Nephron (organoid): ENCODE measurements at regions not wholly inside any gene's neighbourhood (a gene's known extent, or its start where the extent isn't known, plus 50 kb on each side); places are given as distances from the start of the nearest gene placed in this dataset.
A peak's percentile ranks its signal among the peaks of the same experiment; 100 is the strongest.

Experiments used
- H3K27ac Mint-ChIP-seq, 3 experiments: 2 replicates each; pipeline ENCODE4 v1.8.0; 2020; ENCODE audit warnings: mixed read lengths in 3 of 3, mild to moderate bottlenecking in 2 of 3, moderate library complexity in 1 of 3
- H3K27me3 Mint-ChIP-seq: 2 replicates; pipeline ENCODE4 v1.8.0; 2021; ENCODE audit warnings: low read depth, mild to moderate bottlenecking, moderate library complexity, mixed read lengths
- H3K36me3 Mint-ChIP-seq: 2 replicates; pipeline ENCODE4 v1.8.0; 2020; ENCODE audit warnings: low read depth, mixed read lengths
- H3K4me1 Mint-ChIP-seq: 2 replicates; pipeline ENCODE4 v1.8.0; 2020; ENCODE audit warnings: mixed read lengths
- H3K4me3 Mint-ChIP-seq, 3 experiments: 2 replicates each; pipeline ENCODE4 v1.8.0; 2020; ENCODE audit warnings: mild to moderate bottlenecking in 3 of 3, mixed read lengths in 3 of 3, moderate library complexity in 2 of 3
- H3K9me3 Mint-ChIP-seq: 2 replicates; pipeline ENCODE4 v1.8.0; 2020; ENCODE audit warnings: mixed read lengths
- CTCF ChIP-seq, 3 experiments: fragments of 200-600 bp; sonication (generic); IDR thresholded peaks; one replicate each; pipeline ENCODE4 v1.5.0; 2021; ENCODE audit warnings: antibody characterized with exemption in 3 of 3; ENCODE audit not compliant: unreplicated experiment in 3 of 3

- H3K4me3 Mint-ChIP-seq: no peak overlapping the region
- H3K9me3 Mint-ChIP-seq: no peaks in the 10 kb centered on the region
- H3K4me1 Mint-ChIP-seq: no peaks in the 10 kb centered on the region
- no peak overlapping the region for H3K27ac Mint-ChIP-seq
- TF ChIP-seq CTCF (IDR thresholded peaks at IDR 0.05; ENCODE audit: unreplicated experiment in 3 of 3): no peak
- no peaks in the 10 kb centered on the region for H3K36me3 Mint-ChIP-seq
- peaks cover 26% of the 10 kb centered on the region for H3K27me3 Mint-ChIP-seq
Observed at GRCh38 chr14:21978999-21979314, 305.3 kb upstream of the OR4E1 start.

DNA sequence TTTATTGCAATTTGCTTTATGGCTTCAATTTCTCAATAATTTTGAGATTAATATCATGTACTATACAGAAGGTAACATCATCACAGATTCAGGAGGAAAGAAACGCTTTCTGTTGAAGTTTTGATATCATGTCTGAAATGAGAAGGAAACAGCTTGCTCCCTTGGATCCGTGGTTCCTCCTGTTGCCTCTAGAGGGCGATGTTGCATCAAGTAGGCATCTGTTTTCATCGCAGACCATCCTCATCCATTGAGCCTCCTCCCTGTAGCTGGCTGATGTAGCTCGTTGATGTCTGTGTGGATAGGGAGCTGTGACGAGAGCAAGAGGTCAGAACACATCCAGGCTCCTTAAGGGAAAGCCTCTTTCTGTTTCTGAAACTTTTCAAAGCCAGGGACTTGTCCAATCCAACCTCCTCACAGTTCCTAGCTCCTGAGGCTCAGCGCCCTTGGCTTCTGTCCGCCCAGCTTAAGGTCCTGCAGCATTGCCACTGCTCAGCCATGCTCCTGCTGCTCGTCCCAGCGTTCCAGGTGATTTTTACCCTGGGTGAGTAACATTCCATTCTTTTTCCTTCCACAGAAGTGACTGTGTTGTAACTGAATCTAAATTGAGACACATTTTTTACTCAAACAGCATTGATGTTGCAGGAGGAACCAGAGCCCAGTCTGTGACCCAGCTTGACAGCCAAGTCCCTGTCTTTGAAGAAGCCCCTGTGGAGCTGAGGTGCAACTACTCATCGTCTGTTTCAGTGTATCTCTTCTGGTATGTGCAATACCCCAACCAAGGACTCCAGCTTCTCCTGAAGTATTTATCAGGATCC lies 304.8 kb upstream of the OR4E1 start:
- TF ChIP-seq CTCF (IDR thresholded peaks at IDR 0.05; ENCODE audit: unreplicated experiment in 3 of 3): peak; percentile 43 to 69 (median 49)
- Mint-ChIP-seq H3K9me3 (no peaks in the 10 kb centered on the region), H3K4me3 (no peak overlapping the region), H3K27me3 (peaks cover 26% of the 10 kb centered on the region), H3K36me3 (no peaks in the 10 kb centered on the region), H3K4me1 (no peaks in the 10 kb centered on the region), H3K27ac (no peak overlapping the region)

DNA sequence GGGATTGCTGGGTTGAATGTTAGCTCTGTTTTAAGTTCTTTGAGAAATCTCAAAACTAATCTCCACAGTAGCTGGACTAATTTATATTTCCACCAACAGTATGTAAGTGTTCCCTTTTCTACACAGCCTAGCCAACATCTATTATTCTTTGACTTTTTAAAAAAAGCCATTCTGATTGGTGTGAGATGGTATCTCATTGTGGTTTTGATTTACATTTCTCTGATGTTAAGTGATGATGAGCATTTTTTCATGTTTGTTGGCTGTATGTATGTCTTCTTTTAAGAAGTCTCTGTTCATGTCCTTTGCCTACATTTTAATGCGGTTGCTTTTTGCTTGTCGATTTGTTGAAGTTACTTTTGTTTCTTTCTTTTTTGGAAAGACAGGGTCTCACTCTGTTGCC lies 301.1 kb upstream of the OR4E1 start:
- no peaks in the 10 kb centered on the region for H3K4me1 Mint-ChIP-seq
- no peak overlapping the region for H3K4me3 Mint-ChIP-seq
- no peak overlapping the region for H3K27ac Mint-ChIP-seq
- peaks cover 40% of the 10 kb centered on the region for H3K27me3 Mint-ChIP-seq
- H3K36me3 Mint-ChIP-seq: no peaks in the 10 kb centered on the region
- H3K9me3 Mint-ChIP-seq: no peaks in the 10 kb centered on the region
- TF ChIP-seq CTCF (IDR thresholded peaks at IDR 0.05; ENCODE audit: unreplicated experiment in 3 of 3): no peak

DNA sequence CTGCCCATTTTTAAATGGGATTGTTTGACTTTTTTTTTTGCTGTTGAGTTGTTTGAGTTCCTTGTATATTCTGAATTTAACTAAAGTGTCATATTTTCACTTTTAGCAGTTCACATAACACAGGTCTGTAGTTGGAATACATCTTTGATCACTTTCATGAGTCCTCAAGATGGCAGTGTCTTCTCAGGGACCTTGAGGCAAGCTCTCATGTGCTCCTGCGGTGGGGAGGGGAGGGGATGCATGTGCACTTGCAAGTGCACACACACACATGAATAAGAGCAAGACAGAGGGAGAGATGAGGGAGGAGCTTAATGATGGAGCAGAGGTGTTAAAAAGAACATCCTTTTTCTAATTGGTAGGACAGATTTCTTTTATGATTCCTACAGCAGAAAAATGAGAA lies 291.4 kb upstream of the OR4E1 start:
- no peak for TF ChIP-seq CTCF (IDR thresholded peaks at IDR 0.05; ENCODE audit: unreplicated experiment in 3 of 3)
- H3K4me3 Mint-ChIP-seq: no peak overlapping the region
- no peaks in the 10 kb centered on the region for H3K36me3 Mint-ChIP-seq
- H3K4me1 Mint-ChIP-seq: no peaks in the 10 kb centered on the region
- H3K27me3 Mint-ChIP-seq: peaks cover 12% of the 10 kb centered on the region
- no peaks in the 10 kb centered on the region for H3K9me3 Mint-ChIP-seq
- H3K27ac Mint-ChIP-seq: no peak overlapping the region

DNA sequence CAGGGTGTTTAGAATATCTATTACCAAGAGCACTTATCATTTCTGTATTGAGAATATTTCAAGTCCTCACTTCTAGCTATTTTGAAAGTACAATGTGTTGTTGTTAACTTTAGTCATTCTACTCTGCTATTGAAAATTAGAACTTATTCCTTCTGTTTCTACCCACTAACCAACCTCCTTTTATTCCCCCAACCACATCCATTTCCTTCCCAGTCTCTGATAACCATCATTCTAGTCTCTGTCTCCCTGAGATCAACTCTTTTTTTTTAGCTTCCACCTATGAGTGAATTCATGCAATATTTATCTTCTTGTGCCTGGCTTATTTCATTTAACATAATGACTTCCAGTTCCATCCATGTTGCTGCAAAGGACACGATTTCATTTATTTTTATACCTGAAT lies 290.6 kb upstream of the OR4E1 start:
- no peak overlapping the region for H3K4me3 Mint-ChIP-seq
- no peak for TF ChIP-seq CTCF (IDR thresholded peaks at IDR 0.05; ENCODE audit: unreplicated experiment in 3 of 3)
- H3K4me1 Mint-ChIP-seq: no peaks in the 10 kb centered on the region
- no peak overlapping the region for H3K27ac Mint-ChIP-seq
- no peaks in the 10 kb centered on the region for H3K9me3 Mint-ChIP-seq
- H3K36me3 Mint-ChIP-seq: no peaks in the 10 kb centered on the region
- peaks cover 4% of the 10 kb centered on the region for H3K27me3 Mint-ChIP-seq

DNA sequence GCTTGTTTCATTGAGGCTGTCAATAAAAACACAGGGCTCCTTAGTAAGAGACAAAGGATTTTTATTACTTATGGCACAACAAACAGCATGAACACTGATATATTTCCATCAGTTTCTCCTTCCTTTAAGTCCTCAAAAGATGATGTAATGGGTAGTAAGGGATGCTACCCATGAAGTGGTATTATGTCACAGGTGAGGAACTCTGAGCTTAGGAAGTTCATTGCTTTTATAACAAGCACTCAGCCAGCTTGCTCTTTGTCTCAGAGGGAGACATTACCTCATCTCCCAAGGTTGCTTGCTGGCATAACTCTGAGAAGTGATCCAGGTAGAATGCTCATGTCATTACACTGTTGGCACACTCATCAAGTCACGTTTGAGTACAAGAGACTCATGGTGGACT lies 287.0 kb upstream of the OR4E1 start:
- H3K27ac Mint-ChIP-seq: no peak overlapping the region
- H3K9me3 Mint-ChIP-seq: peaks cover 5% of the 10 kb centered on the region
- H3K27me3 Mint-ChIP-seq: no peaks in the 10 kb centered on the region
- no peak for TF ChIP-seq CTCF (IDR thresholded peaks at IDR 0.05; ENCODE audit: unreplicated experiment in 3 of 3)
- H3K36me3 Mint-ChIP-seq: no peaks in the 10 kb centered on the region
- H3K4me3 Mint-ChIP-seq: no peak overlapping the region
- no peaks in the 10 kb centered on the region for H3K4me1 Mint-ChIP-seq
